HepG2 (cell line): ENCODE measurements at regions not wholly inside any gene's neighbourhood (a gene's known extent, or its start where the extent isn't known, plus 50 kb on each side); places are given as distances from the start of the nearest gene placed in this dataset.
"Not testable (repeated sequence)": the region's sequence is repeated elsewhere in the genome, so short reads cannot be mapped to it uniquely, and the experiment has no call there.

Experiments used
- ATAC-seq: fragments of 200-7000 bp; cut with Tn5 transposase; 3 replicates; pipeline ENCODE4 v1.9.1; 2020; ENCODE audit warnings: mild to moderate bottlenecking, moderate library complexity
- BruUV-seq: library from RNA; stranded (reverse); fragments of 400-500 nt; replicated peaks from 2 replicates; lab custom pipeline; 2021; lab: Mats Ljungman, UMichigan
- CTCF ChIA-PET: fragments of 300-600 bp; formaldehyde crosslinking; extraction: SDS; loops from one replicate; lab custom pipeline; 2021; ENCODE audit warnings: low total read pairs, inconsistent platforms, low intra/inter-chr PET ratio; lab: Yijun Ruan, JAX
- POLR2A ChIA-PET: fragments of 350-600 bp; sonication (Branson Sonifier 250); formaldehyde crosslinking; loops from one replicate; lab custom pipeline; 2020; ENCODE audit warnings: antibody characterized with exemption, inconsistent platforms; lab: Yijun Ruan, JAX
- DNase-seq: peaks from one replicate; pipeline ENCODE4 v3.0.0-alpha.2; 2015; ENCODE audit warnings: low spot score
- FAIRE-seq: peaks from 3 replicates; lab custom pipeline; 2011; peaks lifted over from hg19 to GRCh38; lab: Jason Lieb, UNC
- H2AFZ ChIP-seq: one replicate; pipeline ENCODE4 v1.6.1; 2011; ENCODE audit warnings: low read length, inconsistent platforms
- H3K27ac ChIP-seq: fragments of 300-600 bp; 3 replicates; pipeline ENCODE4 v1.8.0; 2011; ENCODE audit warnings: mixed run types, mild to moderate bottlenecking, mixed read lengths, low read length, inconsistent platforms; ENCODE audit not compliant: insufficient read depth; ENCODE audit errors: extremely low read length
- H3K27me3 ChIP-seq, 2 experiments: fragments of 200-600 bp in 1 of 2; 2 replicates in 1 of 2; 3 replicates in 1 of 2; pipeline versions ENCODE4 v1.6.0 to v1.8.0; 2011; ENCODE audit warnings: low read length in 2 of 2, mild to moderate bottlenecking in 2 of 2, moderate library complexity in 2 of 2, inconsistent platforms in 1 of 2; ENCODE audit not compliant: insufficient read depth in 2 of 2, control insufficient read depth in 1 of 2
- H3K36me3 ChIP-seq, 2 experiments: fragments of 200-600 bp in 1 of 2; replicated peaks in 1 of 2; 2 replicates in 1 of 2; 3 replicates in 1 of 2; pipeline versions ENCODE4 v1.5.1 to v1.8.0; 2011; ENCODE audit warnings: low read length in 2 of 2, inconsistent platforms in 1 of 2; ENCODE audit not compliant: insufficient read depth in 2 of 2, control insufficient read depth in 1 of 2
- H3K4me1 ChIP-seq: 2 replicates; pipeline ENCODE4 v1.5.1; 2012; ENCODE audit warnings: low read length, inconsistent platforms; ENCODE audit not compliant: insufficient read depth
- H3K4me2 ChIP-seq: 2 replicates; pipeline ENCODE4 v1.6.0; 2011; ENCODE audit warnings: low read depth, low read length, inconsistent platforms
- H3K4me3 ChIP-seq, 3 experiments: fragments of 200-600 bp in 1 of 3; sonication (generic), shearing (Covaris generic) in 1 of 3; replicated peaks in 1 of 3; 2 replicates each; pipeline ENCODE4 v1.5.1; 2011 to 2016; ENCODE audit warnings: low read length in 3 of 3, inconsistent platforms in 2 of 3, low read depth in 2 of 3, mild to moderate bottlenecking in 2 of 3, control low read depth in 1 of 3, mixed read lengths in 1 of 3; ENCODE audit not compliant: insufficient read depth in 1 of 3
- H3K79me2 ChIP-seq: one replicate; pipeline ENCODE4 v1.6.1; 2011; ENCODE audit warnings: low read length, inconsistent platforms; ENCODE audit not compliant: insufficient read depth
- H3K9ac ChIP-seq: 2 replicates; pipeline ENCODE4 v1.6.0; 2011; ENCODE audit warnings: mild to moderate bottlenecking, low read depth, low read length, inconsistent platforms; ENCODE audit not compliant: insufficient read depth
- H3K9me3 ChIP-seq: 2 replicates; pipeline ENCODE4 v1.5.1; 2012; ENCODE audit warnings: mild to moderate bottlenecking, low read length
- H4K20me1 ChIP-seq: 2 replicates; pipeline ENCODE4 v1.6.0; 2011; ENCODE audit warnings: inconsistent platforms, mild to moderate bottlenecking, low read length, moderate library complexity; ENCODE audit not compliant: insufficient read depth
- BCL6 ChIP-seq: IDR thresholded peaks from 2 replicates; pipeline ENCODE4 v1.6.1; 2016; ENCODE audit warnings: missing genetic modification reagents, missing compliant biosample characterization
- FOXC1 ChIP-seq: sonication (generic); formaldehyde crosslinking; IDR thresholded peaks from 2 replicates; pipeline ENCODE4 v1.8.0; 2022; ENCODE audit warnings: mild to moderate bottlenecking, missing genetic modification reagents, borderline replicate concordance
- GATAD1 ChIP-seq: IDR thresholded peaks from 2 replicates; pipeline ENCODE4 v1.6.1; 2016; ENCODE audit warnings: missing genetic modification reagents, missing compliant biosample characterization
- PRPF4 ChIP-seq: fragments of 200-400 bp; formaldehyde crosslinking; IDR thresholded peaks from 2 replicates; pipeline ENCODE4 v1.6.1; 2016; ENCODE audit warnings: low read length, low read depth; ENCODE audit not compliant: poor library complexity, severe bottlenecking
- ZBTB44 ChIP-seq: sonication (generic); formaldehyde crosslinking; IDR thresholded peaks from 2 replicates; pipeline ENCODE4 v1.4.0; 2020; ENCODE audit warnings: missing genetic modification reagents
- ZFP36L2 ChIP-seq: sonication (generic); formaldehyde crosslinking; IDR thresholded peaks from 2 replicates; pipeline ENCODE4 v1.4.0; 2020; ENCODE audit warnings: missing genetic modification reagents
- ZNF644 ChIP-seq: IDR thresholded peaks from 2 replicates; pipeline ENCODE4 v1.6.1; 2016; ENCODE audit warnings: low read depth
- WGBS: methylation state at CpG from one replicate; pipeline ENCODE4 v1.1.6; 2017; ENCODE audit warnings: low lambda C conversion rate; 5-methylcytosine and 5-hydroxymethylcytosine counted together
- in situ Hi-C: cut with HindIII; loops from 2 replicates; pipeline ENCODE4 v1.10.0; 2017; ENCODE audit warnings: low pct_unique_long_range_greater_than_20kb; ENCODE audit not compliant: extremely low pct_ligation_motif_present
- intact Hi-C: fragments of 100-400 bp; cut with micrococcal nuclease; formaldehyde crosslinking; loops from one replicate; pipeline ENCODE4 v1.10.0; 2022; ENCODE audit not compliant: unreplicated experiment

GRCh38 chr17:5772017-5772416 lies 187.7 kb upstream of the NLRP1 start:
- intact Hi-C loops, POLR2A ChIA-PET, in situ Hi-C loops: not testable (repeated sequence)

GRCh38 chr17:5772720-5773119 lies 188.4 kb upstream of the NLRP1 start:
- no peaks in the 10 kb centered on the region for H3K79me2 ChIP-seq
- POLR2A ChIA-PET: no interaction called here
- H3K4me1 ChIP-seq: peaks cover 24% of the 10 kb centered on the region
- no peaks in the 10 kb centered on the region for H3K9me3 ChIP-seq
- no peak overlapping the region for H3K4me3 ChIP-seq
- no peak for TF ChIP-seq ZBTB44 (CRISPR knock-in tag)
- TF ChIP-seq ZFP36L2: no peak
- TF ChIP-seq PRPF4: no peak
- TF ChIP-seq GATAD1: no peak
- TF ChIP-seq FOXC1 (CRISPR knock-in tag): no peak
- no peak for TF ChIP-seq ZNF644
- TF ChIP-seq BCL6 (CRISPR knock-in tag): no peak
- intact Hi-C loops: no loop called here
- in situ Hi-C loops: no loop called here
- no peak overlapping the region for H3K9ac ChIP-seq
- no peak overlapping the region for H3K27ac ChIP-seq
- BruUV-seq: no TSS peak
- no peaks in the 10 kb centered on the region for H3K27me3 ChIP-seq
- 78% methylated on average over 13 of the region's 13 CpGs for WGBS
- no peaks in the 10 kb centered on the region for H4K20me1 ChIP-seq
- ATAC-seq (no peak), DNase-seq (no peak), FAIRE-seq (no peak)
- H3K4me2 ChIP-seq: no peak overlapping the region
- H2AFZ ChIP-seq: no peak overlapping the region
- CTCF ChIA-PET: no interaction called here
- no peaks in the 10 kb centered on the region for H3K36me3 ChIP-seq

More at GRCh38 chr17:5772017-5772416, 187.7 kb upstream of the NLRP1 start:
- H3K27ac ChIP-seq, H3K9ac ChIP-seq, FAIRE-seq, H3K9me3 ChIP-seq, H3K27me3 ChIP-seq, CTCF ChIA-PET, H3K79me2 ChIP-seq, H2AFZ ChIP-seq, H3K4me2 ChIP-seq, BruUV-seq, ATAC-seq, H3K36me3 ChIP-seq, H4K20me1 ChIP-seq, DNase-seq, H3K4me3 ChIP-seq: not testable (repeated sequence)
- WGBS: 81% methylated on average over 11 of the region's 11 CpGs
- peaks cover 17% of the 10 kb centered on the region for H3K4me1 ChIP-seq
